SK-N-SH treated with all-trans-retinoic acid at 6 μM for 48 hours (cell line): ENCODE measurements at regions not wholly inside any gene's neighbourhood (a gene's known extent, or its start where the extent isn't known, plus 50 kb on each side); places are given as distances from the start of the nearest gene placed in this dataset.

Experiments
- ATAC-seq: fragments of 200-7000 bp; cut with Tn5 transposase; 3 replicates; pipeline ENCODE4 v1.9.1; 2020; ENCODE audit warnings: mild to moderate bottlenecking, moderate library complexity
- ARNTL ChIP-seq: fragments of 450-650 bp; formaldehyde crosslinking; IDR thresholded peaks from 2 replicates; pipeline ENCODE4 v1.5.0; 2020; ENCODE audit warnings: low read depth, mild to moderate bottlenecking, moderate library complexity, borderline replicate concordance
- CREB5 ChIP-seq: fragments of 250-450 bp; sonication (Bioruptor Pico); IDR thresholded peaks from 2 replicates; pipeline ENCODE4 v1.5.1; 2020; ENCODE audit warnings: low read depth, mild to moderate bottlenecking, moderate library complexity
- CSDC2 ChIP-seq: fragments of 250-450 bp; sonication (Bioruptor Pico); IDR thresholded peaks from 2 replicates; pipeline ENCODE4 v1.5.0; 2020; ENCODE audit warnings: mild to moderate bottlenecking, moderate library complexity
- CSRNP3 ChIP-seq: fragments of 250-450 bp; sonication (Bioruptor Pico); IDR thresholded peaks from 2 replicates; pipeline ENCODE4 v1.5.1; 2021; ENCODE audit warnings: mild to moderate bottlenecking, moderate library complexity
- GLIS3 ChIP-seq: fragments of 250-450 bp; sonication (Bioruptor Pico); IDR thresholded peaks from 2 replicates; pipeline ENCODE4 v1.5.0; 2020; ENCODE audit warnings: mild to moderate bottlenecking, moderate library complexity
- ISL1 ChIP-seq: fragments of 250-450 bp; sonication (Bioruptor Pico); IDR thresholded peaks from 2 replicates; pipeline ENCODE4 v2.1.2; 2022; ENCODE audit warnings: mild to moderate bottlenecking, moderate library complexity
- OSR1 ChIP-seq: fragments of 250-450 bp; sonication (Bioruptor Pico); IDR thresholded peaks from 2 replicates; pipeline ENCODE4 v1.8.0; 2022; ENCODE audit warnings: moderate library complexity, mild to moderate bottlenecking, inconsistent platforms
- PPARA ChIP-seq: fragments of 250-450 bp; sonication (Bioruptor Pico); IDR thresholded peaks from 2 replicates; pipeline ENCODE4 v1.5.0; 2020; ENCODE audit warnings: mild to moderate bottlenecking, borderline replicate concordance
- TCF4 ChIP-seq: fragments of 250-450 bp; sonication (Bioruptor Pico); IDR thresholded peaks from 2 replicates; pipeline ENCODE4 v1.8.0; 2021; ENCODE audit warnings: mild to moderate bottlenecking, moderate library complexity, borderline replicate concordance
- TOX ChIP-seq: fragments of 250-450 bp; sonication (Bioruptor Pico); IDR thresholded peaks from 2 replicates; pipeline ENCODE4 v1.8.0; 2021; ENCODE audit warnings: mild to moderate bottlenecking, moderate library complexity, borderline replicate concordance
- ZFP3 ChIP-seq: fragments of 250-450 bp; sonication (Bioruptor Pico); IDR thresholded peaks from 2 replicates; pipeline ENCODE4 v1.5.0; 2020; ENCODE audit warnings: mild to moderate bottlenecking, moderate library complexity
- ZFP30 ChIP-seq: fragments of 450-650 bp; formaldehyde crosslinking; IDR thresholded peaks from 2 replicates; pipeline ENCODE4 v1.5.0; 2022; ENCODE audit warnings: mild to moderate bottlenecking, moderate library complexity
- TF ChIP-seq, protein P1 (sequence below): fragments of 250-450 bp; sonication (Bioruptor Pico); IDR thresholded peaks from 2 replicates; pipeline ENCODE4 v1.8.0; 2021; ENCODE audit warnings: low read depth, mild to moderate bottlenecking, moderate library complexity, borderline replicate concordance
- TF ChIP-seq, protein P2 (sequence below): fragments of 250-450 bp; sonication (Bioruptor Pico); IDR thresholded peaks from 2 replicates; pipeline ENCODE4 v1.5.0; 2020; ENCODE audit warnings: mild to moderate bottlenecking, moderate library complexity

- TF ChIP-seq TCF4 (CRISPR knock-in tag): no peak
- no peak for TF ChIP-seq OSR1 (CRISPR knock-in tag)
- TF ChIP-seq CSDC2 (CRISPR knock-in tag): no peak
- no peak for TF ChIP-seq ARNTL (CRISPR knock-in tag)
- TF ChIP-seq PPARA (CRISPR knock-in tag): no peak
- TF ChIP-seq ISL1 (CRISPR knock-in tag): no peak
- TF ChIP-seq, protein P1, sequence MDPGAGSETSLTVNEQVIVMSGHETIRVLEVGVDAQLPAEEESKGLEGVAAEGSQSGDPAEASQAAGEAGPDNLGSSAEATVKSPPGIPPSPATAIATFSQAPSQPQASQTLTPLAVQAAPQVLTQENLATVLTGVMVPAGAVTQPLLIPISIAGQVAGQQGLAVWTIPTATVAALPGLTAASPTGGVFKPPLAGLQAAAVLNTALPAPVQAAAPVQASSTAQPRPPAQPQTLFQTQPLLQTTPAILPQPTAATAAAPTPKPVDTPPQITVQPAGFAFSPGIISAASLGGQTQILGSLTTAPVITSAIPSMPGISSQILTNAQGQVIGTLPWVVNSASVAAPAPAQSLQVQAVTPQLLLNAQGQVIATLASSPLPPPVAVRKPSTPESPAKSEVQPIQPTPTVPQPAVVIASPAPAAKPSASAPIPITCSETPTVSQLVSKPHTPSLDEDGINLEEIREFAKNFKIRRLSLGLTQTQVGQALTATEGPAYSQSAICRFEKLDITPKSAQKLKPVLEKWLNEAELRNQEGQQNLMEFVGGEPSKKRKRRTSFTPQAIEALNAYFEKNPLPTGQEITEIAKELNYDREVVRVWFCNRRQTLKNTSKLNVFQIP: no peak
- ATAC-seq: no peak
These were observed 326.7 kb upstream of the GRAMD2B start for GRCh38 chr5:126096442-126097006.

GRCh38 chr5:126097876-126098275 lies 325.3 kb upstream of the GRAMD2B start:
- TF ChIP-seq ZFP3 (CRISPR knock-in tag) (no peak), PPARA (CRISPR knock-in tag) (no peak), ZFP30 (CRISPR knock-in tag) (no peak)
- TF ChIP-seq, all 23 proteins: peak for 0
- ATAC-seq: no peak

DNA sequence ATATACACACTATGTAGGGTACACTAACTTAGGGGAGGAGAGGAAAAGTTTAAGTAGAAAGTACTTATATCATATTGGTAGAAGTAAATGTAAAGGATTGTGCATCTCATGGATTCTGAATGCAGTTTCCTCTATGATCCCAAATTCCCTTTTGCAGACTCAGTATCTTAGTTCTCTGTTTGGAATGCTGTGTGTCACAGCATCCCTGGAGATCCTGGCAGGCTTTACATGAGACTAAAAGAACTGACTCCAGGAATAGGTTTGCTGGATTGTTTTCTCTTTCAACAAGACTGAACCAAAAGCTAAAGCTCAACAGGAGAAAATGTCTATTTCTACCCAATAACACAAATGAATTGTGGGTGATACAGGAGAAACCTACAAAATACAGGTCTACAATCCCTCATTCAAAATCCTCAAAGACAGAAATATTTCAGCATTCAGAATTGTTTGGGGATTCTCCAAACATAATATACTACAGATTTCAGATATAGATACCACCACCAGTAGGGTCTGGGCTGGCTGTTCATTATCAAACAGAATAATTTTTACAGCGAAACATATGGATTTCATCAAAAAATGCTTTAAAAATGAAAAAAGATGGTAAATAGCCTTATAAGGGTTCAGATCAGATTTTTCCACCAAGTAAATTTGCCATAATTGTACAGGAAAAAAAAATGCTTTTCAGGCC lies 324.7 kb upstream of the GRAMD2B start:
- peak; percentile 84 for TF ChIP-seq TCF4 (CRISPR knock-in tag)
- TF ChIP-seq, protein P2, sequence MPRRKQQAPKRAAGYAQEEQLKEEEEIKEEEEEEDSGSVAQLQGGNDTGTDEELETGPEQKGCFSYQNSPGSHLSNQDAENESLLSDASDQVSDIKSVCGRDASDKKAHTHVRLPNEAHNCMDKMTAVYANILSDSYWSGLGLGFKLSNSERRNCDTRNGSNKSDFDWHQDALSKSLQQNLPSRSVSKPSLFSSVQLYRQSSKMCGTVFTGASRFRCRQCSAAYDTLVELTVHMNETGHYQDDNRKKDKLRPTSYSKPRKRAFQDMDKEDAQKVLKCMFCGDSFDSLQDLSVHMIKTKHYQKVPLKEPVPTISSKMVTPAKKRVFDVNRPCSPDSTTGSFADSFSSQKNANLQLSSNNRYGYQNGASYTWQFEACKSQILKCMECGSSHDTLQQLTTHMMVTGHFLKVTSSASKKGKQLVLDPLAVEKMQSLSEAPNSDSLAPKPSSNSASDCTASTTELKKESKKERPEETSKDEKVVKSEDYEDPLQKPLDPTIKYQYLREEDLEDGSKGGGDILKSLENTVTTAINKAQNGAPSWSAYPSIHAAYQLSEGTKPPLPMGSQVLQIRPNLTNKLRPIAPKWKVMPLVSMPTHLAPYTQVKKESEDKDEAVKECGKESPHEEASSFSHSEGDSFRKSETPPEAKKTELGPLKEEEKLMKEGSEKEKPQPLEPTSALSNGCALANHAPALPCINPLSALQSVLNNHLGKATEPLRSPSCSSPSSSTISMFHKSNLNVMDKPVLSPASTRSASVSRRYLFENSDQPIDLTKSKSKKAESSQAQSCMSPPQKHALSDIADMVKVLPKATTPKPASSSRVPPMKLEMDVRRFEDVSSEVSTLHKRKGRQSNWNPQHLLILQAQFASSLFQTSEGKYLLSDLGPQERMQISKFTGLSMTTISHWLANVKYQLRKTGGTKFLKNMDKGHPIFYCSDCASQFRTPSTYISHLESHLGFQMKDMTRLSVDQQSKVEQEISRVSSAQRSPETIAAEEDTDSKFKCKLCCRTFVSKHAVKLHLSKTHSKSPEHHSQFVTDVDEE: peak; percentile 38; the same call in 1 of the 2 replicates
- no peak for TF ChIP-seq CSRNP3 (CRISPR knock-in tag)
- no peak for TF ChIP-seq TOX
- ATAC-seq: peak; percentile 78

- TF ChIP-seq, protein P2: 0 out of 2 replicates have a peak, but pooled peaks have one; percentile 32
- TF ChIP-seq PPARA (CRISPR knock-in tag): no peak
- TF ChIP-seq, protein P1: no peak
- no peak for TF ChIP-seq CREB5 (CRISPR knock-in tag)
- no peak for TF ChIP-seq GLIS3 (CRISPR knock-in tag)
- no peak for TF ChIP-seq OSR1 (CRISPR knock-in tag)
- no peak for TF ChIP-seq CSDC2 (CRISPR knock-in tag)
- no peak; the same call in 1 of the 2 replicates for TF ChIP-seq TCF4 (CRISPR knock-in tag)
- ATAC-seq: peak; percentile 50; the same call in 2 of the 3 replicates
These were observed 324.1 kb upstream of the GRAMD2B start for GRCh38 chr5:126099077-126099476.
